ENCODE measurements at regions not wholly inside any gene's neighbourhood (a gene's known extent, or its start where the extent isn't known, plus 50 kb on each side); places are given as distances from the start of the nearest gene placed in this dataset.
"Not testable (repeated sequence)": the region's sequence is repeated elsewhere in the genome, so short reads cannot be mapped to it uniquely, and the experiment has no call there.

- no peak for DNase-seq (ENCODE audit: low read depth in 4 of 4, low spot score in 3 of 4)
Measured at GRCh38 chr14:28820677-28821076, 54.1 kb downstream of the FOXG1 start.

DNA sequence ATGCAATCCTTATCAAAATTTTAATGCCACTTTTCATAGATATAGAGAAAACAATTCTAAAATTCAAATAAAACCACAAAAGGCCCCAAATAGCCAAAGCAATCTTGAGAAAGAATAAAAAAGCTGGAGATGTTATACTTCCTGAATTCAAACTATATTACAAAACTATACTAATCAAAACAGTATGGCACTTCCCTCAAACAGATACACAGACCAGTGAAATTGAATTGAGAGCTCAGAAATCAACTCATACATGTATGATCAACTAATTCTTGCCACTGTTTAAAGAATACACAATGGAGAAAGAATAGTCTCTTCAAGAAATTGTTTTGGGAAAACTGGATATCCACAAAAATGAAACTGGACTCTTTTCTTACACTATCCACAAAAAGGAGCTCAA, 55.4 kb downstream of the FOXG1 start:
- DNase-seq (ENCODE audit: low read depth in 4 of 4, low spot score in 3 of 4), result no peak

DNA sequence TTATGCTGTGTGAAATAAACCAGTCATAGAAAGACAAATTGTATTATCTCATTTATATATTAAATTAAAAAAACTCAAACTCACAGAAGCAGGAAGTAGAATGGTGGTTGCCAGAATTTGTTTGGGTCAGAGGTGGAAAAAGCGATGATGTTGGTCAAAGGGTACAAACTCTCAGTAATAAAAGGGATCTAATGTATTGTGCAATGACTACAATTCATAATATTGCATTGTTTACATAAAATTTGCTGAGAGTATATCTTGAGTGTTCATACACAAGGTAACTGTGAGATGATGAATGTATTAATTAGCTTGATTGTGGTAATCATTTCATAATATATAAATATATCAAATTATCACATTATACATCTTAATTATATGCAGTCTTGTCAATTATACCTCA, 56.7 kb downstream of the FOXG1 start:
- DNase-seq (ENCODE audit: low read depth in 4 of 4, low spot score in 3 of 4), result no peak

GRCh38 chr14:28830115-28830534, 63.5 kb downstream of the FOXG1 start:
- no peak for DNase-seq (ENCODE audit: low read depth in 4 of 4, low spot score in 3 of 4)

GRCh38 chr14:28831126-28831525, 64.5 kb downstream of the FOXG1 start:
- DNase-seq (ENCODE audit: low read depth in 4 of 4, low spot score in 3 of 4), result no peak

GRCh38 chr14:28842569-28842968, 76.0 kb downstream of the FOXG1 start:
- not testable (repeated sequence) for DNase-seq (ENCODE audit: low read depth in 4 of 4, low spot score in 3 of 4)

GRCh38 chr14:28867571-28867970, 101.0 kb downstream of the FOXG1 start:
- no peak for DNase-seq (ENCODE audit: low read depth in 4 of 4, low spot score in 3 of 4)

GRCh38 chr14:28870033-28870564, 103.5 kb downstream of the FOXG1 start:
- no peak for DNase-seq (ENCODE audit: low read depth in 4 of 4, low spot score in 3 of 4)

GRCh38 chr14:28875934-28876571, 109.5 kb downstream of the FOXG1 start:
- no peak for DNase-seq (ENCODE audit: low read depth in 4 of 4, low spot score in 3 of 4)

- no peak for DNase-seq (ENCODE audit: low read depth in 4 of 4, low spot score in 3 of 4)
Measured at GRCh38 chr14:28876572-28876945, 110.0 kb downstream of the FOXG1 start.

GRCh38 chr14:28877923-28878322, 111.3 kb downstream of the FOXG1 start:
- DNase-seq (ENCODE audit: low read depth in 4 of 4, low spot score in 3 of 4), result no peak

DNA sequence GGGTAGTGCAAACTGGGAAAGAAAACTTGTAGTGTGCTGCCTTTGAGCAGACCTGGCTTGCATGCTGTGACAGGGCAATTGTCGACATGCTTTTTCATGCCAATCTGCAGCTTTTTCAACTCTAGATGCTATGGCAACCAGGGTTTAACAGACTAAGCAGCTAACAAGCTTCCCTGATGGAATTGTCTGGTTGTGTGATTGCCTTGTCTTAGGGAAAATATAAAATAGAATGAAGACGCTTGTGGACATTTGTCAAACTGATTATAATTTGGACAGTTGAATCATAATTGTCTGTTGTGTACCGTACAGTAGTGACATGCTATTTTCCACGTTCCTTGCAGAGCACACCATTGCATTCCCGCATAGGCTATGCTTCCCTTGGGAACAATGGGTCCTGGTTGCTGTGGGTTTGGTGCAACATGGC, 113.0 kb downstream of the FOXG1 start:
- no peak for DNase-seq (ENCODE audit: low read depth in 4 of 4, low spot score in 3 of 4)

GRCh38 chr14:28886940-28887339, 120.4 kb downstream of the FOXG1 start:
- no peak for DNase-seq (ENCODE audit: low read depth in 4 of 4, low spot score in 3 of 4)

DNA sequence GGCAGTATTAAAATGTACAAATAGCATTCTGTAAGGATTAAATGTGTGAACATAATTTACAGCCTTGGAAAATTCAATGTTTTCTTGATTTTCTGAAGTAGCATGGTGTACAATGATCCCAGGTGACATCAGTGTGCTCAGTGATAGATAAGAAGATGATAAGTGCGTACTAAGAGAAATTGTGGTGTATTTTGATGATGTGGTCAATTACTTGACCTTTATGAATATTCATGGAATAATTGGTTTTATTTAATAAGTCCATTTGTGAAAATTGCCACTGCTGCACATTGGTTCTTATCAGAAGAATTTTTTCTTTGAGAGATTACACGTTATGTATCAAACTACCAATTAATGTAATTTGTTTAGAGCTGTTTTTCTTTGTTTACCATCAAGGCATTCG, 128.8 kb downstream of the FOXG1 start:
- no peak for DNase-seq (ENCODE audit: low read depth in 4 of 4, low spot score in 3 of 4)

- DNase-seq (ENCODE audit: low read depth in 4 of 4, low spot score in 3 of 4), result no peak
Measured at GRCh38 chr14:28896337-28896736, 129.8 kb downstream of the FOXG1 start.

DNA sequence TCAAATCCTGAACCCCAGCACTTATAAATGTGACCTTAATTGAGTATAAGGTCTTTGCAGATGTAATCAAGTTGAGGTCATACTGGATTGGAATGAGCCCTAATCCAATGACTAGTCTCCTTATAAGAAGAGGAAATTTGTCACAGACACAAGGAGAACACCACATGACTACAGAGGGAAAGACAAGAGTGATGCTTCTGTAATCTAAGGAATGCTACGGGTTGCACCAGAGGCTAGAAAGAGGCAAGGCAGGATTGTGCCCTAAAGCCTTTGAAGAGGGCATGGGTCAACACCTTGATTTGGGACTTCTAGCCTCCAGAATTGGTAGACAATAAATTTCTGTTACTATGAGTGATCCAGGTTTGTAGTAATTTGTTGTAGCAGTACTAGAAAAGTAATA, 135.0 kb downstream of the FOXG1 start:
- DNase-seq (ENCODE audit: low read depth in 4 of 4, low spot score in 3 of 4), result no peak

DNA sequence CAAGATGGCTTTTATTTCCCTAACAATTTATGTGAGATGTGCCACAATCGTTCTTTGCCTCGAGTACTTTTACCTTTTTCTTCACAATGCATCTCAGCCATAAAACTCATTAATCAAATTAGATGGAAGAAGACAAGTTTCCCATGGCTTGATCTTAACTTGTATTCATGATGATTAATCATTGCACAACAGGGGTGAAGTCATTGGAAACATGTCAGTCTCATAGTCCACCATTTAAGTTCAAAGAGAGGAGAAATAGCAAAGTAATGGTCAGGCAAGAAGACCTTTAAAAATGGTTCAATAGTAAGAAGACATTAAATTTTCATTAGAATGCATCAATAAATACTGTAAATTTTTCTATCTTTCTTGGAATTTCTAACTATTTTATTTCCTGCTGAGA, 136.3 kb downstream of the FOXG1 start:
- DNase-seq (ENCODE audit: low read depth in 4 of 4, low spot score in 3 of 4), result no peak

DNA sequence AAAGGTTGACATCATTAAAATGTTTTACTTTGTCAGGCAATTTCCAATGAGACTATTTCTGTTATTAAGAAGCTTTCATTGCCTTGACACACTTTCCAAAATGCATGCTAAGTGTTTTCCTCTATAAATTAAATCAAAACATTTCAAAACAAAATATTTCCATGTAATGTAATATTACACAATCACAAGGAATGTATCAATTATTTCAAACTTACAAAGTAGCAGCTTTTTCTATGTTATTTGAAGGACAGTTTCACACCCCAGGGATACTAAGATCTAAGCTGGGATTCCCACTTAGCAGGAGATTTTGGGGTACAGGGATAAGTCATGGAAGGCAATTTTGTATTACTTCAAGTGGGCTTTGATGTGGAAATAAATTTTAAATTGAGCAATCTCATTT, 144.9 kb downstream of the FOXG1 start:
- DNase-seq (ENCODE audit: low read depth in 4 of 4, low spot score in 3 of 4), result no peak

GRCh38 chr14:28913056-28913455, 146.5 kb downstream of the FOXG1 start:
- no peak for DNase-seq (ENCODE audit: low read depth in 4 of 4, low spot score in 3 of 4)

GRCh38 chr14:28926122-28926521, 159.5 kb downstream of the FOXG1 start:
- DNase-seq (ENCODE audit: low read depth in 4 of 4, low spot score in 3 of 4), result no peak

GRCh38 chr14:28931999-28932398, 165.4 kb downstream of the FOXG1 start:
- DNase-seq (ENCODE audit: low read depth in 4 of 4, low spot score in 3 of 4), result no peak

GRCh38 chr14:28936601-28937000, 170.0 kb downstream of the FOXG1 start:
- DNase-seq (ENCODE audit: low read depth in 4 of 4, low spot score in 3 of 4), result no peak

- no peak for DNase-seq (ENCODE audit: low read depth in 4 of 4, low spot score in 3 of 4)
Measured at GRCh38 chr14:28941758-28942157, 175.2 kb downstream of the FOXG1 start.

Measured in left renal pelvis (tissue), 4 donors.